ENCODE measurements at regions not wholly inside any gene's neighbourhood (a gene's known extent, or its start where the extent isn't known, plus 50 kb on each side); places are given as distances from the start of the nearest gene placed in this dataset.

- 36 to 43% methylated on average over 2 of the region's 2 CpGs for WGBS, 2 donors
- Histone ChIP-seq H3K4me1 (no peaks in the 10 kb centered on the region), H3K4me3 (no peak overlapping the region), H3K36me3 (no peaks in the 10 kb centered on the region), H3K27ac (no peak overlapping the region), H3K9me3 (peaks cover 0 to 6% (median 0%) of the 10 kb centered on the region in 11 donors), H3K27me3 (no peaks in the 10 kb centered on the region)
- DNase-seq, result no peak
- intact Hi-C loops (cut with DNase I), result no loop called here
- no peak for ATAC-seq
- TF ChIP-seq CTCF (IDR thresholded peaks at IDR 0.05), result no peak
Observed at GRCh38 chr9:108720191-108720642, 135.6 kb downstream of the ACTL7B start.

- intact Hi-C loops (cut with DNase I), result no loop called here
- no peak for TF ChIP-seq CTCF (IDR thresholded peaks at IDR 0.05)
- no peaks in the 10 kb centered on the region for H3K4me1 ChIP-seq
- H3K4me3 ChIP-seq, result no peak overlapping the region
- no peaks in the 10 kb centered on the region for H3K36me3 ChIP-seq
- DNase-seq, result no peak
- H3K27ac ChIP-seq, result no peak overlapping the region
- no peaks in the 10 kb centered on the region for H3K27me3 ChIP-seq
- H3K9me3 ChIP-seq, result no peaks in the 10 kb centered on the region
- 65 to 76% methylated on average over 3 of the region's 3 CpGs for WGBS, 2 donors
- no peak for ATAC-seq
Observed at GRCh38 chr9:108710424-108710823, 145.4 kb downstream of the ACTL7B start.

- H3K27ac ChIP-seq, result no peak overlapping the region
- no peaks in the 10 kb centered on the region for H3K36me3 ChIP-seq
- no peak overlapping the region for H3K4me3 ChIP-seq
- ATAC-seq, result peak in 1 of 8 donors; percentile 14
- no peaks in the 10 kb centered on the region for H3K27me3 ChIP-seq
- 84 to 91% methylated on average over 1 of the region's 1 CpG for WGBS, 2 donors
- no peaks in the 10 kb centered on the region for H3K4me1 ChIP-seq
- no peak for DNase-seq
- intact Hi-C loops (cut with DNase I), result no loop called here
- TF ChIP-seq CTCF (IDR thresholded peaks at IDR 0.05), result no peak
- H3K9me3 ChIP-seq, result no peaks in the 10 kb centered on the region
Observed at GRCh38 chr9:108709997-108710396, 145.8 kb downstream of the ACTL7B start.

GRCh38 chr9:108709126-108709525, 146.7 kb downstream of the ACTL7B start:
- no peak overlapping the region for H3K27ac ChIP-seq
- intact Hi-C loops (cut with DNase I), result no loop called here

More at GRCh38 chr9:108709126-108709525, 146.7 kb downstream of the ACTL7B start:
- ATAC-seq, result no peak
- Histone ChIP-seq H3K4me1 (peaks cover 0 to 5% (median 0%) of the 10 kb centered on the region in 9 donors), H3K27me3 (no peaks in the 10 kb centered on the region), H3K36me3 (no peaks in the 10 kb centered on the region), H3K9me3 (no peaks in the 10 kb centered on the region), H3K4me3 (no peak overlapping the region)
- TF ChIP-seq CTCF (IDR thresholded peaks at IDR 0.05), result no peak
- no peak for DNase-seq

Data from heart right ventricle (tissue), 16 donors.